C4-2B (cell line): ENCODE measurements at regions not wholly inside any gene's neighbourhood (a gene's known extent, or its start where the extent isn't known, plus 50 kb on each side); places are given as distances from the start of the nearest gene placed in this dataset.

Source experiments
- H3K27ac ChIP-seq: fragments of 450-650 bp; 2 replicates; pipeline ENCODE4 v1.5.1; 2017
- CTCF ChIP-seq: fragments of 450-650 bp; conservative IDR thresholded peaks from 2 replicates; pipeline ENCODE4 v1.5.1; 2017; ENCODE audit warnings: mild to moderate bottlenecking
- ZFX ChIP-seq: fragments of 450-650 bp; IDR thresholded peaks from 2 replicates; pipeline ENCODE4 v1.6.1; 2017

- no peak overlapping the region for H3K27ac ChIP-seq
- TF ChIP-seq CTCF (no peak), ZFX (no peak)
These were observed 58.7 kb upstream of the TMEM106B start for GRCh38 chr7:12152196-12152918.

GRCh38 chr7:12154119-12154518, 57.0 kb upstream of the TMEM106B start:
- TF ChIP-seq CTCF (no peak), ZFX (no peak)
- no peak overlapping the region for H3K27ac ChIP-seq

- no peak overlapping the region for H3K27ac ChIP-seq
- TF ChIP-seq CTCF = no peak
- no peak for TF ChIP-seq ZFX
These were observed 53.6 kb upstream of the TMEM106B start for GRCh38 chr7:12157517-12157916.

GRCh38 chr7:12158334-12159060, 52.6 kb upstream of the TMEM106B start:
- TF ChIP-seq CTCF (no peak), ZFX (no peak)
- H3K27ac ChIP-seq = no peak overlapping the region

- TF ChIP-seq CTCF (no peak), ZFX (no peak)
These were observed 49.9 kb upstream of the TMEM106B start for GRCh38 chr7:12161146-12161545.

More at GRCh38 chr7:12161146-12161545, 49.9 kb upstream of the TMEM106B start:
- no peak overlapping the region for H3K27ac ChIP-seq
